Aorta (tissue), 5 donors: ENCODE measurements at regions not wholly inside any gene's neighbourhood (a gene's known extent, or its start where the extent isn't known, plus 50 kb on each side); places are given as distances from the start of the nearest gene placed in this dataset.

Source experiments
- ATAC-seq: fragments of 200-7000 bp; cut with Tn5 transposase; one replicate; pipeline ENCODE4 v1.9.1; 2022; ENCODE audit warnings: moderate library complexity; ENCODE audit not compliant: low FRiP score
- DNase-seq, 2 donors: peaks; one replicate each; pipeline ENCODE4 v3.0.0-alpha.2; 2020
- H3K27ac ChIP-seq, 2 donors: one replicate each; pipeline ENCODE4 v1.5.1; 2013; ENCODE audit warnings: low read length in 2 of 2, mild to moderate bottlenecking in 2 of 2, moderate library complexity in 2 of 2, control low read depth in 1 of 2, inconsistent platforms in 1 of 2, low read depth in 1 of 2
- H3K27me3 ChIP-seq, 2 donors: one replicate each; pipeline ENCODE4 v1.6.1; 2013; ENCODE audit warnings: control low read depth in 1 of 2, low read length in 1 of 2, mild to moderate bottlenecking in 1 of 2, moderate library complexity in 1 of 2; ENCODE audit not compliant: insufficient read depth in 2 of 2, control insufficient read depth in 1 of 2
- H3K36me3 ChIP-seq, 2 donors: one replicate each; pipeline ENCODE4 v1.6.1; 2013; ENCODE audit warnings: control low read depth in 1 of 2, low read length in 1 of 2, mild to moderate bottlenecking in 1 of 2; ENCODE audit not compliant: insufficient read depth in 2 of 2, control insufficient read depth in 1 of 2
- H3K4me1 ChIP-seq, 2 donors: one replicate each; pipeline ENCODE4 v1.6.1; 2013; ENCODE audit warnings: low read length in 2 of 2, control low read depth in 1 of 2, mild to moderate bottlenecking in 1 of 2, moderate library complexity in 1 of 2; ENCODE audit not compliant: insufficient read depth in 2 of 2, control insufficient read depth in 1 of 2
- H3K4me3 ChIP-seq, 2 donors: one replicate each; pipeline ENCODE4 v1.5.1; 2013; ENCODE audit warnings: low read length in 2 of 2, control low read depth in 1 of 2, mild to moderate bottlenecking in 1 of 2
- H3K9me3 ChIP-seq: one replicate; pipeline ENCODE4 v1.6.1; 2013; ENCODE audit warnings: mild to moderate bottlenecking, low read length; ENCODE audit not compliant: control insufficient read depth
- WGBS, 2 donors: extraction: QIAGEN DNeasy Blood & Tissue Kit; methylation state at CpG; one replicate each; pipeline ENCODE4 v1.1.7; 2013; 5-methylcytosine and 5-hydroxymethylcytosine counted together
- intact Hi-C, 2 donors: fragments of 100-400 bp; cut with DNase I; formaldehyde crosslinking; loops; one replicate each; pipeline versions ENCODE4 v1.14.2 to v1.15.0; 2022
- donor health status: healthy with polysubstance abuse.
- donor health status: Bipolar disorder and iron deficiency.
- donor health status: DM: no; HTN: no; CAD: no.
- donor health status: DM: no; HTN: no; CAD: no.
- donor health status: DM: yes; HTN: yes; CAD: no.

DNA sequence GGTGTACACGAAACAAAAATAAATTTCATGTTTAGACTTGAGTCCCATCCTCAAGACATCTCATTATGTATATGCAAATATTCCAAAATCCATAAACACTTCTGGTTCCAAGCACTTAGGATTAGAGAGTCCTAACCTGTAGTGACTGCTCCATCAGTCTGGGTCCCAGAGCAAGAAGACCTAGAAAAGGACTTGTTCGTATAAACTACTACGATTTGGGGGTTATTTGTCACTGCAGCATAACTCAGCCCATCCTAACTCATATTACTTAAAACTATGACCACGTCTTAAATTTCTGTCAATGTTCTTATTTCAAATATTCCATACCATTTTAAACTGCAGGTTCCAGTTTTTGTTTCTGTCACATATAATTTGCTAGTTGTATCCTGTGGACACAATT, 463.0 kb downstream of the AGTPBP1 start:
- WGBS, 2 donors, result 71 to 87% methylated on average over 4 of the region's 4 CpGs
- intact Hi-C loops, result no loop called here

DNA sequence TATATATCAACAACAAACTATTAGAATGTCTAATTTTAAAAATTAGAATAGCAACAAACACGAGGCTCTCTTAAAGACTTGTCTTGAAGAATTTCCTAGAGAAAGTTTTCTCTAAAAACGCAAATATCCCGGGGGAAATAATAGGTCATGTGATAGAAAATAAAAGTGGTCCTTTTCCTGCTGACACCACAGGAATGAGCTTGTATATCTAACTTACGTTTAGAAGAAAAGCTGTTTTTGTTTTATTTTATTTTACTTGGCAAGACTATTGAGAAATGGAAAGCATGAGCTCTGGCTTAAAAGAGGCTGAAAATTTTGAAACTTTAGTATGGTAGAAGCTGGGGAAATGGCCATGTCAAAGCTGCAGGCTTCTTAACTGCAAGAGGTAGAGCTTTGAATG, 465.0 kb downstream of the AGTPBP1 start:
- no peak overlapping the region for H3K27ac ChIP-seq
- no peaks in the 10 kb centered on the region for H3K36me3 ChIP-seq
- DNase-seq (no peak), ATAC-seq (no peak)
- H3K27me3 ChIP-seq, result no peaks in the 10 kb centered on the region
- WGBS, 2 donors, result 6 to 8% methylated on average over 4 of the region's 4 CpGs
- no peaks in the 10 kb centered on the region for H3K4me1 ChIP-seq
- intact Hi-C loops, result no loop called here
- no peak overlapping the region for H3K4me3 ChIP-seq
- H3K9me3 ChIP-seq, result no peaks in the 10 kb centered on the region

More for the DNA sequence above, 463.0 kb downstream of the AGTPBP1 start:
- H3K9me3 ChIP-seq, result no peaks in the 10 kb centered on the region
- H3K4me1 ChIP-seq, result no peaks in the 10 kb centered on the region
- no peaks in the 10 kb centered on the region for H3K27me3 ChIP-seq
- no peaks in the 10 kb centered on the region for H3K36me3 ChIP-seq
- ATAC-seq (no peak), DNase-seq (no peak)
- H3K4me3 ChIP-seq, result no peak overlapping the region
- H3K27ac ChIP-seq, result no peak overlapping the region

DNA sequence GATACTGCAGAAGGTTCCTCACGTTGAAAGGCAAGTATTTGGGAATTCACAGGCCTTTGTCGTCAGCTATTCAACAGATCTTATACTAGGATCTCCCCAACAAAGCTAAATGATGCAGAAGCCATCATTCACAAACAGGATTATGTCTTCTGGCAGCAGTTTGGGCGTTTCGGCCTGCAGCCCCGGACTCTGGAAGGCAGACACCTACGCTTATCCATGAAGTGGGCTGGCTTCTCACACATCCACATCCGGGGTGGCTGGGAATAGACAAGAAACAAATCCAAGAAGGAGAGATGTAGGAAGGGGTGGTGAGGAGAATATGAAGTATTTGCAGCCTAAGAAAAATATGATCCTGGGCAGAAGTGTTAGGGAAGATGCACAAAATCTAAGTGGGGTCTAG, 471.9 kb downstream of the AGTPBP1 start:
- intact Hi-C loops, result no loop called here
- Histone ChIP-seq H3K27me3 (no peaks in the 10 kb centered on the region), H3K4me3 (no peak overlapping the region), H3K36me3 (no peaks in the 10 kb centered on the region), H3K9me3 (no peaks in the 10 kb centered on the region), H3K27ac (no peak overlapping the region), H3K4me1 (no peaks in the 10 kb centered on the region)
- WGBS, 2 donors, result 88 to 89% methylated on average over 7 of the region's 7 CpGs
- ATAC-seq (no peak), DNase-seq (no peak)

DNA sequence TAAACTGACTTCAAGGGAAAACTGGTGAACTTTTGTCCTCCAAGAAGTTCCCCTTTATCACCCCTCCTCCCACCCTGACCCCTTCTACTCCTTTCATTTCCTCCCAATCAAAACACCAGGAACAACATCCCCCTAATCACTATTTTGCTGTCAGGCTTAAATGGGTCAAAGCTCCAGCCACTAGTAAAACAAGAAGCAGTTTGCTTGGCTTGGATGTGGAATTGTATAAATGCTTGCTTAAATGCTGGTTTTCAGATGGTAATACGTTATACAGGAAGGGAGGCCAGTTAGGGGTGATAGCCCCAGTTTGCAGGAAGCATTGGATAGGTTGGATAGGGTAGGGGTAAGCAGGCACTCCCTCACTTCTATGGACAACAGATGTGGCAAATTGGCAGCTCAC, 473.6 kb downstream of the AGTPBP1 start:
- no peaks in the 10 kb centered on the region for H3K27me3 ChIP-seq

DNA sequence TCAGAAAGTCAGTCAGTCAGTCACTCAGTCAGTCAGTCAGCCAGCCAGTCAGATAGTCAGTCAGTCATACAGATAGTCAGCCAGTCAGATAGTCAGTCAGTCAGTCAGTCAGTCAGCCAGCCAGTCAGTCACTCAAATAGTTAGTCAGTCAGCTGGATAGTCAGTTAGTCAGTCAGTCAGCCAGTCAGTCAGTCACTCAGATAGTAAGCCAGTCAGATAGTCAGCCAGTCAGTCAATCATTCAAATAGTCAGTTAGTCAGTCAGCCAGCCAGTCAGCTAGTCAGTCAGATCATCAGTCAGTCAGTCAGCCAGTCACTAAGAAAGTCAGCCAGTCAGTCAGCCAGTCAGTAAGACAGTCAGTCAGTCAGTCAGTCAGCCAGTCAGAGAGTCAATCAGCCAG, 477.1 kb downstream of the AGTPBP1 start:
- H3K27ac ChIP-seq, result no peak overlapping the region
- intact Hi-C loops, result no loop called here
- DNase-seq (no peak), ATAC-seq (no peak)
- H3K4me1 ChIP-seq, result no peaks in the 10 kb centered on the region
- no peaks in the 10 kb centered on the region for H3K27me3 ChIP-seq
- no peaks in the 10 kb centered on the region for H3K9me3 ChIP-seq
- H3K4me3 ChIP-seq, result no peak overlapping the region
- no peaks in the 10 kb centered on the region for H3K36me3 ChIP-seq

More for the DNA sequence above, 473.6 kb downstream of the AGTPBP1 start:
- intact Hi-C loops, result no loop called here
- Histone ChIP-seq H3K36me3 (no peaks in the 10 kb centered on the region), H3K4me1 (no peaks in the 10 kb centered on the region), H3K27ac (no peak overlapping the region), H3K9me3 (no peaks in the 10 kb centered on the region), H3K4me3 (no peak overlapping the region)
- DNase-seq, result no peak
- WGBS, 2 donors, result 27% methylated on average over 1 of the region's 1 CpG
- no peak for ATAC-seq

DNA sequence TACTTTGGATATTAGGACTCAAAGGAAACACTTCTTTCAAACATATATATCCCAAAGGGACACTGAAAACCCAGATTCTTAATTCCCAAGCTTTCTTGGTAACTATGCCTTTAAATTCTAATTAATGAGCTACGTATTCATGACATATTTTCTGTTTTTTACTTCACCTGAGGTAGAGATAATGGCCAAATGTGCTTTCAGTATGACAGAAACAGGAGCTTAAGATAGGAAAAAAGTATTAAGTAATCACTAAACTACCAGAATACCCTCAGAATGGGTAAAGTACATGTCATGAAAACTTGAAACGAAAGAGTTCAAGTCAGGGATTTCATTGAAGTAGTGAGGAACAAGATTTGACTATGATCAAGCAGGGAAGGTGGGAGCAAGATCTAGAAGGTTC, 478.5 kb downstream of the AGTPBP1 start:
- H3K4me3 ChIP-seq, result no peak overlapping the region
- no peak for ATAC-seq
- H3K36me3 ChIP-seq, result no peaks in the 10 kb centered on the region
- WGBS, 2 donors, result 86 to 92% methylated on average over 2 of the region's 2 CpGs
- H3K27me3 ChIP-seq, result no peaks in the 10 kb centered on the region
- H3K27ac ChIP-seq, result no peak overlapping the region
- no peak for DNase-seq
- intact Hi-C loops, result no loop called here
- no peaks in the 10 kb centered on the region for H3K9me3 ChIP-seq
- no peaks in the 10 kb centered on the region for H3K4me1 ChIP-seq

DNA sequence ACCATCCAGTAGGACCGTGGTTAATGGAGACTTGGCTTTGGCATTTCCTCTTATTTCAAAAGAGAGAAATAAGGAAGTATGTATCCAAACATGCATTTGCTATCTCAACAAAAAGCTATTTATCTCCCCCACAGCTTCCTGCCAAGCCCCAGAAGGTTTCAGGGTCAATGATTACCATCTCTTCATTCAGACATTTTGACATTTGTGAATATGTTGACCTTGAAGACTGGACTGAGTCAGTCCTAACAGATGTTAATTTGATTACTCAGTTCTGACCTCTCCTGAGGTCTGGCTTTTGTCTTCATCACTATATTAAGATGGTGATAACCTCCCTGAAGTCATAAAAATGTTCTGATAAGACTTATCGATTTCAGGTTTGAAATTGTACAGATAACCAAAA, 479.4 kb downstream of the AGTPBP1 start:
- no peaks in the 10 kb centered on the region for H3K9me3 ChIP-seq
- no peaks in the 10 kb centered on the region for H3K36me3 ChIP-seq
- H3K27ac ChIP-seq, result no peak overlapping the region
- 37 to 42% methylated on average over 2 of the region's 2 CpGs for WGBS, 2 donors
- H3K4me3 ChIP-seq, result no peak overlapping the region
- ATAC-seq (no peak), DNase-seq (no peak)
- no peaks in the 10 kb centered on the region for H3K4me1 ChIP-seq
- intact Hi-C loops, result no loop called here
- H3K27me3 ChIP-seq, result no peaks in the 10 kb centered on the region

DNA sequence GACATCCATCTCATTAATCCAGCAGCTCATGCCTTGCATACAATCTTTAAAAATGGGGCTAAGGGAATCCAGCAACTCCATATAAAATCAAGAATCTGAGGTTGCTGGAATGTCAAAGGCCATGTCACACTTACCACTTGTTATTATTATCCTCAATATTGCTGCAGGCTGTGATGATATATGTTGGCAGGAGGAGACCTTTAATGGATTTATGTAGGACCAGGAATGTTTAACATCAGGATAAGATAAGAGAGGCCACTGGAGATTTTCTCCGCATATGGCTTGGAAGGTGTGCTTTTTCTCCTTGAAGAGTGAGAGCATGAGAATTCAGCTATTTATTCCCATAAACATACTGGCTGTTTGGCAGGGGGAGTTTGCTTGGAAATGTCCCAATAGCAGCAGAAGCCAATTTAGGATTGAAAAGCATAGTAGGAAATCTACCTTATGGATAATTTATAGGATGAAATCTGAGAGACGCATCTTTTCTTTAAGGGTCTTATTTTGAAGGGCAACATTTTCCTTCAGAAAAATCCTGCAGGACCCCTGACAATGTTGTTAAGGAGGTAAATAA, 481.4 kb downstream of the AGTPBP1 start:
- H3K4me3 ChIP-seq, result no peak overlapping the region
- 81 to 84% methylated on average over 2 of the region's 2 CpGs for WGBS, 2 donors

DNA sequence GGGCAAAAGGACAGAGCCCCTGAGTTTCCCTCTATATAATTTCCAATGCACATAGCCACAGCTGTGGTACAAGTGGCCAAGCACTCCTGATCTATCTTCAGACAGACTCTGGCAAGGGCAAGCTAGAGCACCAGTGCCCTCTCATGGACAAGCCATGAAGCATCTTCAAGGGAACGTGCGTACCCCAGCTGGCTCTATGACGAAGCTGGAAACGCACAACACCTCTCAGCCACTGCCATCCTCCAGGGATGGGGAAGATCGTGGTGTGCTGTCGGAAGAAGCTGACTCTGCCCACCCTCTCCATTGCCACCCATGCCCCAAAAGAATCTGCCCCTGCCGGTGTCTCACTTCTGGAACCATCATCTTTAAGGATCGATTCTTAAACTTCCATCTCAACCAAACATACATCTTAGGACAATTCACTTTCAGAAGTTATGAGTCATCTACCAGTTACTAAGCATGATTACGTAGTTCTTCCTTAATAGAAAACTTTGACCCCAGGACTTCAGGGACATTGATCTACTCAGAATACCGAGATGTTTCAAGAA, 482.9 kb downstream of the AGTPBP1 start:
- Histone ChIP-seq H3K9me3 (no peaks in the 10 kb centered on the region), H3K36me3 (no peaks in the 10 kb centered on the region), H3K4me1 (no peaks in the 10 kb centered on the region), H3K27me3 (no peaks in the 10 kb centered on the region), H3K27ac (no peak overlapping the region), H3K4me3 (no peak overlapping the region)
- WGBS, 2 donors, result 29 to 36% methylated on average over 10 of the region's 10 CpGs
- DNase-seq, result peak; percentile 65 to 80
- intact Hi-C loops, result loop anchor here (5.0 to 10.0 kb wide), 2 partner anchors 564 to 862 kb away; no protein-coding TSS in a partner anchor
- peak; percentile 87 for ATAC-seq

More for the DNA sequence above, 481.4 kb downstream of the AGTPBP1 start:
- ATAC-seq (no peak), DNase-seq (no peak)
- H3K36me3 ChIP-seq, result no peaks in the 10 kb centered on the region
- H3K9me3 ChIP-seq, result no peaks in the 10 kb centered on the region
- intact Hi-C loops, result no loop called here
- H3K27ac ChIP-seq, result no peak overlapping the region
- H3K4me1 ChIP-seq, result no peaks in the 10 kb centered on the region
- H3K27me3 ChIP-seq, result no peaks in the 10 kb centered on the region
